Left lung (tissue), 4 donors: ENCODE measurements at regions not wholly inside any gene's neighbourhood (a gene's known extent, or its start where the extent isn't known, plus 50 kb on each side); places are given as distances from the start of the nearest gene placed in this dataset.

Experiments used
- ATAC-seq: fragments of 200-7000 bp; cut with Tn5 transposase; one replicate; pipeline ENCODE4 v1.9.1; 2020; ENCODE audit warnings: moderate library complexity
- DNase-seq, 4 donors: peaks; one replicate each; pipeline ENCODE4 v3.0.0-alpha.2; 2013 to 2020
- H3K27ac ChIP-seq, 2 donors: fragments of 200-600 bp; sonication (generic) in 1 of 2; one replicate each; pipeline versions ENCODE4 v1.5.0 to v1.8.0; 2020 to 2021
- H3K27me3 ChIP-seq, 2 donors: fragments of 200-600 bp; sonication (generic) in 1 of 2; one replicate each; pipeline versions ENCODE4 v1.5.0 to v1.8.0; 2020 to 2021
- H3K36me3 ChIP-seq, 2 donors: fragments of 200-600 bp; sonication (generic) in 1 of 2; one replicate each; pipeline versions ENCODE4 v1.5.0 to v1.8.0; 2020 to 2021
- H3K4me1 ChIP-seq, 2 donors: fragments of 200-600 bp; one replicate each; pipeline ENCODE4 v1.8.0; 2021
- H3K4me3 ChIP-seq, 2 donors: fragments of 200-600 bp; sonication (generic) in 1 of 2; one replicate each; pipeline versions ENCODE4 v1.5.0 to v1.8.0; 2020 to 2021; ENCODE audit warnings: mild to moderate bottlenecking in 1 of 2
- H3K9me3 ChIP-seq, 2 donors: fragments of 200-600 bp; sonication (generic) in 1 of 2; one replicate each; pipeline versions ENCODE4 v1.5.0 to v1.8.0; 2020 to 2021
- CTCF ChIP-seq, 2 donors: fragments of 200-600 bp; sonication (generic) in 1 of 2; IDR thresholded peaks; one replicate each; pipeline versions ENCODE4 v1.5.0 to v1.8.0; 2021; ENCODE audit warnings: antibody characterized with exemption in 2 of 2
- intact Hi-C, 2 donors: fragments of 100-400 bp; cut with DNase I; formaldehyde crosslinking; loops; one replicate each; pipeline versions ENCODE4 v1.11.2 to v1.14.2; 2022
- donor health status: DM: no; HTN: yes; CAD: no.
- donor health status: DM: no; HTN: no; CAD: no.

DNA sequence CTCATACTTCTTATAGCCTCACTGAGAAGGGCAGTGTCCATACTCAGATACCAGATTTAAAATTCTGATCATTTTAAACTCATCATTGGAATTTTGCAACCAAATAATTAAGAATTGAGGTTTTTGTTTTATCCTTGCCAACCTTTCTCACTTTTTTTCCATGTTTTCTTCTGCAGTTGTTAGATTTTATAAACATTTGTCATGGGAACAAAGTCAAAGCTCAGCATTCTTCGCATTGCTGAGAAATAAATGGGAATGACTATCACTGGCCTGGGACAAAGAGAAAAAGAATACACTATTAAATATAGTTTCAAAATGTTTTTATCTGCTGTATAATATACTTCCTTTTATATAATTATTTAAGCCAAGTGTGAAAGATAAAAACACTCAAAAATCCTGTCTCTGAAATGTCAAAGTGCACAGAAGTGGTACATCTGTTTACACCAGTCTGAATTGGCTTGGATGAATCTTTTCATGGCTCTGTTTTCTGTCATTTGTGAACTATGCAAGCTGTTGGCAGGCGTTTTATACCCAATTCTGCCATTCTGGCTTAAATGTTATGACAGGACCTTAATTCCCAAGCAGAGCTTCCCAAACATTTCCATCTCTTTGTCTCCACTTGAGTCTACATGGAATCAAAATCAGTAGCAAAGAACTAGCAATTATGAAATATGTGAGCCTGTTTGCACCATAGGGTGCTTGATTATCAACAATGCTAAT lies 249.3 kb upstream of the SYT4 start:
- H3K9me3 ChIP-seq: no peaks in the 10 kb centered on the region
- intact Hi-C loops: no loop called here
- no peak overlapping the region for H3K27ac ChIP-seq
- no peaks in the 10 kb centered on the region for H3K27me3 ChIP-seq
- no peak overlapping the region for H3K4me3 ChIP-seq
- no peak for TF ChIP-seq CTCF (IDR thresholded peaks at IDR 0.05)
- H3K36me3 ChIP-seq: no peaks in the 10 kb centered on the region
- no peaks in the 10 kb centered on the region for H3K4me1 ChIP-seq
- ATAC-seq (no peak), DNase-seq (no peak)

- H3K9me3 ChIP-seq: no peaks in the 10 kb centered on the region
- TF ChIP-seq CTCF (IDR thresholded peaks at IDR 0.05): no peak
- intact Hi-C loops: no loop called here
- no peaks in the 10 kb centered on the region for H3K27me3 ChIP-seq
- no peaks in the 10 kb centered on the region for H3K4me1 ChIP-seq
- ATAC-seq (no peak), DNase-seq (no peak)
- no peak overlapping the region for H3K27ac ChIP-seq
- H3K36me3 ChIP-seq: no peaks in the 10 kb centered on the region
- no peak overlapping the region for H3K4me3 ChIP-seq
Observed at GRCh38 chr18:43531438-43531837, 254.1 kb upstream of the SYT4 start.

DNA sequence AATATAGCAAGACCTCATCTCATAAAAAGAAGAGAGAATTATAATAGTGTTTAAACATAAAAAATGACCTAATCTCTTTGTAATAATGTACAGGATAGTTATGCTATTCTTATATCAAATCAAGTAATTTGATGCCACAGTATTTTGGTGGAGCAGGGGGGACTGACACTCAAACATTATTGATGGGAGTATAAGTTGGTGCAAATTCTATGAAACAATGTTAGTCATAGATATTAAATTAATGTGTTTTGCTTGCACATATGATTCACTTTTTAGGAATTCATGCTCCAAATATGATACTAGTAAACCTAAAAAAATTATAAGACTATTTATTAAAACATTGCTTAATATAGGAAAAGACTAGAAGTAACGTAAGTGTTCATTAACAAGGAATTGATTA lies 256.1 kb upstream of the SYT4 start:
- DNase-seq: no peak
- H3K27ac ChIP-seq: no peak overlapping the region

GRCh38 chr18:43534511-43534910 lies 257.2 kb upstream of the SYT4 start:
- H3K36me3 ChIP-seq: no peaks in the 10 kb centered on the region
- no peak overlapping the region for H3K27ac ChIP-seq
- DNase-seq (no peak), ATAC-seq (no peak)
- no peaks in the 10 kb centered on the region for H3K9me3 ChIP-seq
- no peaks in the 10 kb centered on the region for H3K4me1 ChIP-seq
- H3K4me3 ChIP-seq: no peak overlapping the region
- no peak for TF ChIP-seq CTCF (IDR thresholded peaks at IDR 0.05)
- intact Hi-C loops: no loop called here
- H3K27me3 ChIP-seq: no peaks in the 10 kb centered on the region

More for the DNA sequence above, 256.1 kb upstream of the SYT4 start:
- Histone ChIP-seq H3K9me3 (no peaks in the 10 kb centered on the region), H3K4me1 (no peaks in the 10 kb centered on the region), H3K27me3 (no peaks in the 10 kb centered on the region), H3K36me3 (no peaks in the 10 kb centered on the region), H3K4me3 (no peak overlapping the region)
- no peak for ATAC-seq
- intact Hi-C loops: no loop called here
- no peak for TF ChIP-seq CTCF (IDR thresholded peaks at IDR 0.05)

GRCh38 chr18:43539862-43540261 lies 262.6 kb upstream of the SYT4 start:
- H3K4me1 ChIP-seq: no peaks in the 10 kb centered on the region
- no peaks in the 10 kb centered on the region for H3K27me3 ChIP-seq
- no peak overlapping the region for H3K4me3 ChIP-seq
- intact Hi-C loops: no loop called here
- H3K36me3 ChIP-seq: no peaks in the 10 kb centered on the region
- ATAC-seq (no peak), DNase-seq (no peak)
- TF ChIP-seq CTCF (IDR thresholded peaks at IDR 0.05): no peak
- H3K27ac ChIP-seq: no peak overlapping the region
- H3K9me3 ChIP-seq: no peaks in the 10 kb centered on the region
